Hepatic stellate cell (primary cell): ENCODE measurements at regions not wholly inside any gene's neighbourhood (a gene's known extent, or its start where the extent isn't known, plus 50 kb on each side); places are given as distances from the start of the nearest gene placed in this dataset.
"Not testable (repeated sequence)": the region's sequence is repeated elsewhere in the genome, so short reads cannot be mapped to it uniquely, and the experiment has no call there.

Experiments used
- DNase-seq: peaks from one replicate; pipeline ENCODE4 v3.0.0; 2011; ENCODE audit warnings: low spot score

DNA sequence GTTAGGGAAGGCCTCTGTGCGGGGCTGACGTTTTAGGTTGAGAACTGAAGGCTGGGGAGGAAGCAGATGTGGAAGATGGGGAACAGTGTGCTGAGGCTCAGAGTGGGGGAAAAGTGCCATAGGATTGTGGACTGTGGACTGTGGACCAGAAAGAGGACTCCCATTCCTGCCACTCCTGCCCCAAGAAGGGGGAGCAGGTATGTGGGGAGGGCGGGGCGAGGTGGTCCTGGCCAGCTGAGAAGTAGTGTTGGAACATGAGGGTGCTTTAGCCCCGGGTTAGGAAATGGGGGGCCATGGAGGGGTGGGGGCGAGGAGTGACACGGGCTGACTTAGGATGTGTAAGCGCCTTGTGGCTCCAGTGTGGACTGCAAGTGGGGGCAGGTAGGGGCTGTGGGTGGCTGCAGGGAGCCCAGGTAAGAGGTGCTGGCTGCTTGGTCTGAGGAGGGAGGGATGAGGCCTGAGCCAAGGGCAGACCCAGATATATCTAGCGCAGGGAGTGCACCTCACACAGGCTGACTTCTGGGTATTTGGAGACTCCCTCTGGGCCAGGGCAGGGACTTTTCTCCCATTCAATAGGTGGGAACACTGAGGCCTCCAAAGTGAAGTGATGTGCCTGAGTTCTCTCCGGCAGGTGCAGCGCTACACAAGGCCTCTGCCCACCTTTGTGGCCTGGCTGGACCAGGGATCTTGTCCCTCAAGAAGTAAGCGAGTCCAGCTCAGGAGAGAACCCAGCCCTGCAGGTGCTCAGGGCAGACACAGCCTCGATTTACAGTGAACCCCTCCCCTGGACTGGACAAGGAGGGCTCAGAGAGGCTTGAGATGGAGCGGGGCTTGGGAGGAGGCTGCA is 76.6 kb upstream of the TOX2 start:
- DNase-seq, result no peak

DNA sequence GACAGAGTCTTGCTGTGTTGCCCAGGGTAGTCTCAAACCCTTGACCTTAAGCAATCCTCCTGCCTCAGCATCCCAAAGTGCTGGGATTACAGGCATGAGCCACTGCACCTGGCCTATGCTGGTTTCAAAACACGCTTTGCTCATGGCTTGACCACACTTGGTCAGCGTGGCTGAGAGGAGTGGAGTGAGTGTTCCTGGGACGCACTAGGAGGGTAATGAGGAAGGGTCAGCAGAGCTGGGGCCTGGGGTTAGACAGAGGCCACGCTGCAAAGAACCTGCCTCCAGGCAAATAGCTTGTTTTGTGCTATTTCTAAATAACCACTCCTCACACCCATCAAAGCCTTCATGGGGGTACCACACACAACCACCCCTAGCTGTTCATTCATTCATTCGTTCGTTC is 77.9 kb upstream of the TOX2 start:
- no peak for DNase-seq

DNA sequence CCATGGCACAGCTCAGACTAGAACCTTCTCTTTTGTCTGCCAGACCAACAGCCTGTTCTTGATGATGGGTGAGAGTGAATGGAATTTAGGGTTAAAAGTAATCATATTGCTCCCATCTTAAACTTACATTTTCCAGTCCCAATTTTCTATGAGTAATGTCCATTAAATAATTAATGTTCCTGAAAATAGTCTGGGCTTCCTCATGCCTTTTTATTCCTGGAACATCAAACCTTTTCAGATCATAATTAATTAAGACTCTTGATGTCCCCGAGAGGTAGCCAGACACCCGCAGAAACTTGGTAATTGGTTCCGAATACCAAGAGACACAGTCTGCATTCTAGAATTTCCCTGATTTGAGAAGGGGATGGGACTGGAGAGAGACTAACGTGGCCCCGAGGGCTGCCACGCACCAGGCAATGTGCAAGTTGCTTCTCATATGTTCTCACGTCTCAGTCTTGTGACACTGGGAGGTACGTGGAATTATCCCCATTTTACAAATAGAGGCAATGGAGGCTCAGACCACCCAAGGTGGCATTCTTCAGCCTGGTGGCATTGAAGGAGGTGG is 78.6 kb upstream of the TOX2 start:
- no peak for DNase-seq

DNA sequence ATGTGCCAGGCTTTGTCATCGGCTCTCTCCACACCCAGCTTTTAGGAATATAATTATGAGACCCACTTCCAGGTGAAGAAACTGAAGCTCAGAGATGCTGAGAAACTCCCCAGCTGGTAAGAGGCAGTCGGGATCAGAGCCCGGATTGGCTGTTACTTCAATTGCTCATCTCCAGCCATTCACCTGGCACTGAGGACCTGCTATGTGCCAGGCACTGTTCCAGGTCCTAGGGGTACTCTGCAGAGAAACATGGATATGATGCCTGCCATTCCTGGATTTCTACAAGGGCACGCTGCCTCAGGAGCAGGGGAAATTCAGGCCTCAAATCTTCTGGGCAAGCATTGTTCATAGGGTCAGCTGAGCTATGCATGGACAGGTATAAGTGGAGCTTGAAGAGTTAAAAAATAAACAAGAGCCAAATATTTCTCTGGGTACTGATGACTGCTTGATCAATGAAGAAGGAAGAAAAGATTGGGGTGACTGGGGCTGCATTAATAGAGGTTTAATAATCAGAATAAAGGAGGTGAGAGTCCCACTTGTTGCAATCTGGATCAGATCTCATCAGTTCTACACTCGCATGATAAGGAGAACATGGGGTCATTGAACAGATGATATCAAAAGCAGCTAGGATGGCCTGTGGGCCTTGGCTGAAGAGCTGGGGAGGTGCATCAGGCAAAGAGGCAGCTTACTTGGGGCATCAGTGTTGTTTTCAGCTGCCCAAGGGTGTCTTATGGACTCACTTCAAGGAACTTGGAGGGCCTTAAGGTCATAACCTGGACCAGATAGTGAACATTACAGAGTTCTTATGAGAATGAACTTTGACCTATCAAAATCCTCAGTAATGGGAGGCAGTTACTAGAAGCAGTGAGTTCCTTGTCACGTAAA is 80.9 kb upstream of the TOX2 start:
- no peak for DNase-seq

DNA sequence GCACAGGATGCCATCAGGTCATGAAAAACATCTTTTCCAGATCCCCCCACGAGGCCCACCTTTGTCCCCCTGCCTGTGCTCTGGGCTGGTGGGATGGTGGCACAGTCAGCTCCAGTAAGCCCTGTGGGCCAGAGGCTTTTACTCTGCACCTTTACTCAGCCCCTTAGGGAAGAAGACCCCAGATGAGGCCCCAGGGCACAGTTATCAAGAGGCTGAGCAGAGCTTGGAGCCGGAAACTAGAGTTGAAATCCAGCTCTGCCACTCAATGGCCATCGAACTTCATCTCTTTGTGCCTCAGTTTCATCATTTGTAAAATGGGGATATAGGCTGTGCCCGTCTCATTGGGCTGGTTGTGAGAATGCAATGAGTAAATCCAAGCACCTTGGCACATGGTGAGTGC is 81.7 kb upstream of the TOX2 start:
- DNase-seq, result no peak

DNA sequence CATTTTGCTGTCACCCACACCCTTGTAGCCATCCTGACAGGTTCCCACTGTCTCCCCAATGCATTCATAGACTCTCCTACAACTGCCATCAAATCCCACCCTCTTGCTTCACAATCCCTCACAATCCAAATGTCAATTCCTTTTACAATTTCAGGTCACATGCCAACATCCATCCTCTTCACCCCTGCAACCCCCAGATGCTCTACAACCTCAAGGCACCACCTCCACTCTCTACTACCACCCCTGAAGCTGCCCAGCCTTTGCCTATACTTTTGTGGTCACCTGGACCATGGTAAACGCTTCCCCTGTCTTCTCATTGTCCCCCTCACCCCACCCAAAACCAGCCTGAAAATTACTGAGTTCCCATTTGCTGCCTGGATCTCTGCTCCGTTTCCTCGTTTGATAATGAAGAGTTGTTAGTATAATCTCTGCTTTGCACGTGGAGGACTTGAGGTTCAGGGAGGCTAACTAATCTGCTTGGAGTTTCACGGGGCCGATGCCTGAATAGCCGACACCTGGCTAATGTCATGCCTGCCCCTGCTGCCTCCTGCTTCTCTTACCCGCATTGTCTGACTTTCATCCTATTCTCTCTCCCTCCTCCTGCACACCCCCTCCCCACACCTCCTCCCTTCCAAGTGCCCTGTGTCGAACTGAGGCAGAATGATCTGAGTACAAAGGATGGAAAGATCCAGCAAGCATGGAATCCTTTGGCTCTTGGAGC is 82.4 kb upstream of the TOX2 start:
- no peak for DNase-seq

DNA sequence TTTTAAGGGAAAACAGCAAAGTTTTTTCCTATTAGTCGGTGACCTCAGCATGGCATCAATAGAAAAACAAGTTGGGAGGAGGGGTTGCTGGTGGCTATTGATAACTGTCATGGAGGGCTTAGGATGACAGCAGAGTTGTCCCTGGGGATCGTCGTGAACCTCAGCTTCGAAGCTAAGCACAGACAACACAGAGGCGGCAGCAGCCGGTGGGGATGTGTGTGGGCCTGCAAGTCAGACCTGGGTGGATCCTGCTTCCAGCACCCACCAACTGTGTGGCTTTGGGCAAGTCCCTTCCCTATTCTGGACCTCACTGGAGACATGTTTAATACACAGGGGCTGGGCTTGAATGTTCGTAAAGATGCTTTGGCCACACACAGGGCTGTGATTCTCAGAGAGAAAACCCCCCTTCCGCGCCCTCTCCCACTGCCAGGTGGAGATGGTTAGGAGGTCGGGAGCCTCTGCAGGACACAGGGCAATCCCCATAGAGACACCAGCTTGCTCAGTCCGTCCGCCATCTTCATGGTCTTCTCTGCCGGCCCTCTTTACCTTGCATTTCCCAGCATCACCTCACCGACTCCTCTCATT is 83.1 kb upstream of the TOX2 start:
- no peak for DNase-seq

DNA sequence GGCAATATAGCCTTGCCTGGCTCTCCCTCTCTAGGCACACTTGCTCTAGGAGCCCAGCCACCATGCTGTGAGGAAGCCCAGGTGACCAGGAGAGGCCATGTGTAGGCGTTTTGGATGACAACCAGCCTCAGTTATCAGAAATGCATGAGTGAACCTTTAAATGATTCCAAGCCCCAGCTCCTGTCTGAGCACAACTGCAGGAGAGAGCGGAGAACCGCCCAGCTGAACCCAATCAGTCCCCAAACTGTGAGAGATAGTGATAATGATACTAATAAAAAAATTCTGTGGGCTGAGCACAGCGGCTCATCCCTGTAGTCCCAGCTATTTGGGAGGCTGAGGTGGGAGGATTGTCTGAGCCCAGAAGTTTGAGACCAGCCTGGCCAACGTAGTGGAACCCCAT is 83.8 kb upstream of the TOX2 start:
- no peak for DNase-seq

DNA sequence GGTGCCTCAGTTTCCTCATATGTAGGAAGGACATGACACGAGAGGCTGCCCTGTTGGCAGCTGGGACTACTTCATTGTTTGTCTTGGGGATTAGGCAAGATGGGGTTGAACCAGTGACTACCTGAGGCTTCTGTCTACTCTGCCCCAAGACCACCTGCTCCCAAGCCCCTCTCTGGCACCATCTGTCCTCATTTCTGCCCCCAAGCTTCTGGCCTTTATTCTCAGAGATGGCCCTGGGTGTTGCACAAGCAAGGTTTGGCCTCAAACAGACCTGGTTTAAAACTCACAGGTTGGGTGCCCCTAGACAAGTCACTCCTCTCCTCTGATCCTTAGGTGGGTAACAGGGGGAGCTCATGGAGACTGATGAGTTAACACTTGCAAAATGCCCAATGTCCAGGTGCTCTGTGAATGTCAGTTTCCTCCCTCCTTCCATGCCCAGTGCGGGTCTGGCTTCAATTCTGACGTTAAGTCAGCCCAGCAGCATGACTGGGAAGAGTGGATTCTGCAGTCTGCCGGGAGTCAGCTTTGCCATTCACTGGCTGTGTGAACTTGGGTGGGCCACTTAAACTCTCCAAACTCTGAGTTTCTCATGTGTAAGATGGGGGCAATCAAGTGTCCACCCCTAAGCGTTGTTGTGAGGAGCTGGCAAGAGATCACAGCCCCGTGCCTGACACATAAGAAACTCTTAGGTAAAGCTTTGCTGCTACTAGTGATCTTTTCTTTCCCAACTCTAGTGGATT is 84.5 kb upstream of the TOX2 start:
- no peak for DNase-seq

DNA sequence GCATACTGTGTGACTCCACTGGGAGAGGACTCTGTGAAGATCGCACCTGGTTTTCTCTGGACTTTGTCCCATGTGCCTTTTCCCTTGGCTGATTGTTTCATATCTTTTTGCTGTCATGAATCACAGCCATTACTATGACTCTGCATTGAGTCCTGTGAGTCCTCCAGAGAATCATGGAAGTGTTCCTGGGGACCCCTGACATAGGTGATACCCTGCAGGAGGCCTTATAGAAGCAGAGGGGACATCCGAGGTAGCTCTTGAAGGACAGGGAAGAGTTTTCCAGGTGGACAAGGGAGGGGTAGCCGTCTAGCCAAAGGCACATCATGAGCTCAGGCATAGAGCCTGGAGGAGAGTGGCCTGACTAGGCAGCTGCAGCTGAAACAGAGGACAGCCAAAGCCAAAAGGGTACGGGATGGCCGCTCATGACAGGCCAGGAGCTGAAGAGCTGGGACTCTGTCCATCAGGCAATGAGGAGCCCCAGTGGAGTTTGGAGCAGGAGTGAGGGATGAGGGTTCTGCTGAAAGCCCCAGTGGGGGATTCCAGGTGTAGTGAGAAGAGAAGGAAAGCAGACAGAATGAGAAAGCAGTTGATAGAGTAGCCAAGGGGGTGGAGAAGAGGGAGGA is 86.6 kb upstream of the TOX2 start:
- no peak for DNase-seq

DNA sequence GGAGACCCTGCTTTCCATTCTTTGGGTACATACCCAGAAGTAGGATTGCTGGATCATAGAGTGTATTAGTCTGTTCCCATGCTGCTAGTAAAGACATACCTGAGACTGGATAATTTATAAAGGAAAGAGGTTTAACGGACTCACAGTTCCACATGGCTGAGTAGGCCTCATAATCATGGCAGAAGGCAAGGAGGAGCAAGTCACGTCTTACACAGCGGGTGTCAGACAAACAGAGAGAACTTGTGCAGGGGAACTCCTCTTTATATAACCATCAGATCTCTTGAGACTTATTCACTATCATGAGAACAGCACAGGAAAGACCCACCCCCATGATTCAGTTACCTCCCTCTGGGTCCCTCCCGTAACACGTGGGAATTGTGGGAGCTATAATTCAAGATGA is 87.7 kb upstream of the TOX2 start:
- not testable (repeated sequence) for DNase-seq

DNA sequence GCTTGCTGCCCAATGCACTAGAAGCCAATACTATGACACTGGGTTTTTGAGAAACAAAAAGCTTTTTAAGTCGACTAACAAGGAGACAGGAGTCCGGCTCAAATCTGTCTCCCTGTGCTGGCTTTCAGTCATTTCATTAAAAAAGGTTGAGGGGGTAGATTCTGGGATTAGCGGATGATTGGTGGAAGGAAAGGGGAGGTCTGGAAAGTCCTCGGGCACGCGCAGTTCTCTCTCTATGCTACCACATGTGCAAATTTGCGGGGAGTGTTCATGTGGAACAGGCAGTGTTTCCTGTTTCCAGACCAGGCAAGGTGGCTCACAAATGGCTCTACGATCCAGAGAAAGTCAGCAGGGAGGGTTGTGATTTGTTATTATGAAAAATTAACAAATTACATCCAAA is 89.1 kb upstream of the TOX2 start:
- no peak for DNase-seq

DNA sequence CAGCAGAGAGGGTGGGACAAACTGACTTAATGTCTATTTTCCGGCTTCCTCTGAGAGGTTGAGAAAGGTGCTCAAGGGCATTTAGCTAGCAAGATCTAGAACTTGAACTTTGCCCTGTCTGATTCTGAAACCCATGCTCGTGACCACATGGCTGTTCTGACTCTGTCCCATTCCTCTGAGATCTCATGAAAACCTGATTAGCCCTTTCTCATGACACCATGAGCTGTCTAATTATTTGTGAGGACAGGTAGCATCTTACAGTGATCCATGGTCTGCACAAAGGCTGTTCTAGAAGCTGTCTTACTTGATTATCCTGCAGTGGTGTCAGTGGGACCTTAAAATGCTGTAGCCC is 89.6 kb upstream of the TOX2 start:
- DNase-seq, result no peak

DNA sequence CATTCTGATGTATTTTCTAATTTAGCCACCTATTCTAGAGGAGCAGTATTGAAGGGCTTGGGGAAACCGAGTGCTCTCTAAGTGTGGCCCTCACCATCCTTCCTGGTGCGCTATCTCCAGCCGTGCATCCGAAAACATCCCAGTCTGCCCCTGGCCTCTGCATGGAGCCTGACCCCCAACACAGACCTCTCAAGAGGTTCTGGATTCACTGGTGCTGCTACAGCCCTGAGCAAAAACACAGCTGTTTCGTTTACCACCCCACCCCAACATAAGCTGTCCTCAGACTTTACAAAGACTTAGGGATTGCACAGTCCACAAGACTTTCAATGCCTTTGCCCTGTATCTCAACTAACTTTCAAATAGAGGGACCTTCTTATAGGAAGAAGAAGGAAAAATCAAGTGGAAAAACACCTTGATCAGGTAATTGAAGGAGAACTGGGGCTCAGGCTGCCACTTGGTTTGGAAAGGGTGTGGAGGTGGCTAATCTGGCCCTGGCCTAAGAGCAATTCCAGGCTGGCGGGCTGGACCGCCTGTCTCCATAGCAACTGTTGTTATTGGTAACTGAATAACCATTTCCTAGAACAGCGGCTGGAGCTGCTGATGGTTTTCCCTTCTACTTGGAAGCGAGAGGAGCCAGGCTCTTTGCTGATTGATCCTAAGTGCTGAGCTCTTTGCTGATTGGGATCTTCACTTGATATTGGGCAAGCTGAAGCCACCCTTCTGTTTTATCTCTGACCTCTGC is 90.2 kb upstream of the TOX2 start:
- DNase-seq, result no peak

DNA sequence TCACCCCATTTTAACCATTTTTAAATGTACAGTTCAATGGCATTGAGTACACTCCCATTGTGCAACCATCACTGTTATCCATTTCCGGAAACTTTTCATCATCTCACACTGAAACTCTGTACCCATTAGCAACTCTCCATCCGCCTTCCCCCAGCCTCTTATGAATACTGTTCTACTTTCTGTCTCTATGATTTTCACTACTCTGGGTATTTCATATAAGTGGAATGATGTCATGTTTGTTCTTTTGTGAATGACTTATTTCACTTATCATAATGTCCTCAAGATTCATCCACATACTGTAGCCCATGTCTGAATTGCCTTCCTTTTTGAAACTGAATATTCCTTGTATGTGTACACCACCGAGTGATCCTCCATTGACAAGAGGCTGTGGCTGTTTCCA is 92.9 kb upstream of the TOX2 start:
- no peak for DNase-seq

DNA sequence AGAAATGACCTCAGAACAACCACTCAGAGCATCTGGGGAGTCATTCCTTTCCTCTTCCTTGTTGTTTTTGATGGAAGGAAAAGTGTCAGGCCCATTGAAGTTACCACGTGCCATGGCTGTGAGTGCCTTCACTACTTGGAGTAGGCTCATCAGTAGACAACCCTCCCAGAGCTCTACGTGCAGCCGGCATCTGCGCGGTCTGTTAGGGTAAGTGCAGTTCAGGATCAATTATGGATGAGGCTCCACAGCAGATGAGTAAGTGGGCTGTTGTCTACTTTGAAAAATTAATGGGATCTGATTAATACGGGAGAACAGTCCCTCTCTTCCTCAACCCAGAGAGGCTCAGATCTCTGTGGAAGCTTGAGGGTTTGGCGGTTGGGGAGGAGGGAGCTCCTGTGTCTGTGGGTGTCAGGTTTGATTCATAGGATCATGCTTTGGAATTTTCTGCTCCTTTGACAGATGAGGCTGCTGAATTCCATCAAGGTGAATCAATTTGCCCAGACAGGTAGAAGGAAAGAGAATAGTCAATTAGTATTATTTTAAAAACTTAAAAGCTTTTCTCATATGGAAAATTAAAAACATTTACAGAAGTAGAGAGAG is 93.8 kb upstream of the TOX2 start:
- no peak for DNase-seq

DNA sequence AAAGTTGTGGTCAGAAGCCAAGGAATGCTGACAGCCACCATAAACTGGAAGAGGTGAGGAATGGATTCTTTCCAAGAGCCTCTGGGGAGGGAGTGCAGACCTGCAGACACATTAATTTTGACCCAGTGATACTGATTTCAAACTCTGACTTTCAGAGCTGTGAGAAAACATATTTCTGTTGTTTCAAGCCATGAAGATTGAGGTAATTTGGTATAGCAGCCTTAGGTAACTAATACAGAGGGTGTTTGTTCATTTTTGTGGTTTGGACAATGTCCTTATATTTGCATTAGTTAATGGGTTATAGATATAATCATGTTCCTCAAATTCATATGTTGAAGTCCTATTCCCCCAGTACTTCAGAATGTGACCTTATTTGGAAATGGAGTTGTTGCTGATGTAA is 85.4 kb upstream of the GTSF1L start:
- DNase-seq, result no peak

DNA sequence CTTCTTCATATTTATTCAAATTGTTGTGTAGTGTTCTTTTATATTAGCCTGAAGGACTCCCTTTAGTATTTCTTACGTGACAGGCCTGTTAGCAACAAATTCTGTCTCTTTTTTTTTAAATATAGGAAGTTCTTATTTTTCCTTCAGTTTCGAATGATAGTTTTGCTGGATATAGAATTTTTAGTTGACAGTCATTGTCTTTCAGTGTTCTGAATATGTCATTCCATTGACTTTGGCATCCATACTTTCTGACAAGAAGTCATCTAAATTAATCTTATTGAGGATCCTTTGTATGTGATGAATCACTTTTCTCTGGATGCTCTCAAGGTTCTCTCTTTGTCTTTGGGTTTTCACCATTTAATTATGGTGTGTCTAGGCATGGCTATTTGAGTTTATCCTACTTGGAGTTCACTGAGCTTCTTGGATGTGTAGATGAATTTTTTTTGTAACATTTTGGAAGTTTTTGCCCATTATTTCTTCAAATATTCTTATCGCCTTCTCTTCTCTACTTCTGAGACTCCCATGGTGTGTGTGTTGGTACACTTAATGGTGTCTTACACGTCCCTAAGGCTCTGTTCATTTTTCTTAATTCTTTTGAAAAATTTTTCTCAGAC is 82.5 kb upstream of the GTSF1L start:
- DNase-seq, result no peak

DNA sequence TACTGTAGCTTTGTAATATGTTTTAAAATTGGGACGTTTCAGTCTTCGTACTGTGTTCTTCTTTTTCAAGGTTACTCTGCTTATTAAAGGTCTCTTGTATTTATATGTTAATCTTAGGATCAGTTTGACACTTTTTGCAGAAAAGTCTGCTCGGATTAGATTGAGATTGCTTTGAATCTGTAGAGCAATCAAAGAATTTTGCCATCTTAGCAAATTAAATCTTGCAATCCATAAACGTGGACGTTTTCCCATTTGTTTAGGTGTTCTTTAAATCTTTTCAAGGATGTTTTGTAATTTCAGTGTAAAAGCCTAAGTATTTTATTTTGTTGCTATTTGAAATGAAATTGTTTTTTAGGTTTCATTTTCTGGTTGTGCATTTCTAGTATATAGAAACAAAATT is 78.0 kb upstream of the GTSF1L start:
- no peak for DNase-seq
